OCI-LY3 (cell line): ENCODE measurements at regions not wholly inside any gene's neighbourhood (a gene's known extent, or its start where the extent isn't known, plus 50 kb on each side); places are given as distances from the start of the nearest gene placed in this dataset.

Source experiments
- H2AFZ ChIP-seq: fragments of 200-600, 300-600 bp; shearing (Covaris generic); 2 replicates; pipeline ENCODE4 v1.6.0; 2014; ENCODE audit warnings: antibody characterized with exemption, low read depth, low read length
- H3K27ac ChIP-seq: fragments of 200-600, 300-600 bp; sonication (generic); 2 replicates; pipeline ENCODE4 v1.5.1; 2014; ENCODE audit warnings: mild to moderate bottlenecking, low read length, moderate library complexity, mixed read lengths
- H3K27me3 ChIP-seq: fragments of 200-600, 300-600 bp; sonication (generic); 2 replicates; pipeline ENCODE4 v1.6.1; 2014; ENCODE audit warnings: low read depth, low read length, mixed read lengths
- H3K36me3 ChIP-seq: fragments of 200-600, 300-600 bp; sonication (generic); replicated peaks from 2 replicates; pipeline ENCODE3; 2014; ENCODE audit warnings: low read depth, low read length, mixed read lengths
- H3K4me1 ChIP-seq: fragments of 300-600, 200-600 bp; sonication (generic); 2 replicates; pipeline ENCODE4 v1.6.1; 2014; ENCODE audit warnings: low read length, mixed read lengths
- H3K4me2 ChIP-seq: fragments of 200-600, 300-600 bp; sonication (generic); 2 replicates; pipeline ENCODE4 v1.6.1; 2014; ENCODE audit warnings: low read length, mixed read lengths
- H3K4me3 ChIP-seq: fragments of 300-600, 200-600 bp; sonication (generic); 2 replicates; pipeline ENCODE4 v1.5.1; 2014; ENCODE audit warnings: antibody characterized with exemption, mild to moderate bottlenecking, low read length, moderate library complexity
- H3K79me2 ChIP-seq: fragments of 300-600, 200-600 bp; shearing (Covaris generic); 2 replicates; pipeline ENCODE4 v1.6.1; 2014; ENCODE audit warnings: mild to moderate bottlenecking, low read length, mixed read lengths
- H3K9ac ChIP-seq: fragments of 300-600, 200-600 bp; shearing (Covaris generic); 2 replicates; pipeline ENCODE4 v1.6.0; 2014; ENCODE audit warnings: mild to moderate bottlenecking, low read length, moderate library complexity
- H3K9me3 ChIP-seq: fragments of 200-600, 300-600 bp; shearing (Covaris generic); 2 replicates; pipeline ENCODE4 v1.6.1; 2014; ENCODE audit warnings: low read length, mixed read lengths; ENCODE audit not compliant: insufficient read depth
- H4K20me1 ChIP-seq: fragments of 200-600, 300-600 bp; sonication (generic); 2 replicates; pipeline ENCODE4 v1.6.1; 2016; ENCODE audit warnings: low read length, mixed read lengths; ENCODE audit not compliant: insufficient read depth
- EZH2phosphoT487 ChIP-seq: fragments of 200-600 bp; shearing (Covaris generic); IDR thresholded peaks from 2 replicates; pipeline ENCODE4 v1.6.1; 2018; ENCODE audit warnings: antibody characterized with exemption, mixed run types, low read depth
- TF ChIP-seq, protein P1 (sequence below): fragments of 200-600, 300-600 bp; sonication (generic); IDR thresholded peaks from 2 replicates; pipeline ENCODE4 v1.5.1; 2014; ENCODE audit warnings: antibody characterized with exemption, low read length, low read depth

DNA sequence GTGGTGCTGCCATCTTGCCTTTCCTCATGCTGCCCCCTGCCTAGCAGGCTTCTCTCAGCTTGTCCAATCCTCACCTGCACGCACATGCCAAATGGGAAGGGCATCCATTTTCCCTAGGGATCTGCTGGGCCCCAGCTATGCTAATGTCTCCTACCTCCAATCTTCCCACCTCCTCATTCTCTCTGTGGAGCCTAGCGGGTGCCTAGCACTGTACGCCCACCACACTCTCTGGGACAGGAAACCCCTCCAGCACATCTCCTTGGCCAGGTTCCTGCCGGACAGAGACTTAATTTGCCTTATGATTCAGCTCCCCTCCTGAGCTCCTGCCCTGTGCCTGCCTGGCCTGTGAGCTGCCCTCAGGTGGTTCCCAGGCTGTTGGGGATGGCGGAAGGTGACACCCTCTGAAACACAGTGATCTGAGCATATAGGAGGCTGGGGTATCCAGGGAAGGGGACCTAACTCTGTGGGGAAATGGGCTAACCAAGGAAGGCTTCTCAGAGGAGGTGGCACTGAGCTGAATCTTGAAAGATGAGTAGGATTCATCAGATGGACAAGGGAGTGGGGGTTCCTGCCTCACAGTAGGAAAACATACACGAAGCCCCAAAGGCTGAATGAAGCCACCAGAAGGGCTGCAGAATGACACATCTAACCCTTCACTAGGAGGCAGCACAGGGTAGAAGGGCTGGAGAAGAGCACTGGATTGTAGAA is 79.2 kb upstream of the WNT11 start:
- Histone ChIP-seq H3K4me3 (no peak overlapping the region), H3K9me3 (no peaks in the 10 kb centered on the region), H3K4me1 (peaks cover 13% of the 10 kb centered on the region), H3K9ac (no peak overlapping the region), H3K27ac (no peak overlapping the region), H3K79me2 (no peaks in the 10 kb centered on the region), H3K4me2 (no peak overlapping the region), H3K27me3 (peaks cover 24% of the 10 kb centered on the region), H2AFZ (no peak overlapping the region), H3K36me3 (no peaks in the 10 kb centered on the region), H4K20me1 (no peaks in the 10 kb centered on the region)
- TF ChIP-seq EZH2phosphoT487 = no peak
- TF ChIP-seq, protein P1, sequence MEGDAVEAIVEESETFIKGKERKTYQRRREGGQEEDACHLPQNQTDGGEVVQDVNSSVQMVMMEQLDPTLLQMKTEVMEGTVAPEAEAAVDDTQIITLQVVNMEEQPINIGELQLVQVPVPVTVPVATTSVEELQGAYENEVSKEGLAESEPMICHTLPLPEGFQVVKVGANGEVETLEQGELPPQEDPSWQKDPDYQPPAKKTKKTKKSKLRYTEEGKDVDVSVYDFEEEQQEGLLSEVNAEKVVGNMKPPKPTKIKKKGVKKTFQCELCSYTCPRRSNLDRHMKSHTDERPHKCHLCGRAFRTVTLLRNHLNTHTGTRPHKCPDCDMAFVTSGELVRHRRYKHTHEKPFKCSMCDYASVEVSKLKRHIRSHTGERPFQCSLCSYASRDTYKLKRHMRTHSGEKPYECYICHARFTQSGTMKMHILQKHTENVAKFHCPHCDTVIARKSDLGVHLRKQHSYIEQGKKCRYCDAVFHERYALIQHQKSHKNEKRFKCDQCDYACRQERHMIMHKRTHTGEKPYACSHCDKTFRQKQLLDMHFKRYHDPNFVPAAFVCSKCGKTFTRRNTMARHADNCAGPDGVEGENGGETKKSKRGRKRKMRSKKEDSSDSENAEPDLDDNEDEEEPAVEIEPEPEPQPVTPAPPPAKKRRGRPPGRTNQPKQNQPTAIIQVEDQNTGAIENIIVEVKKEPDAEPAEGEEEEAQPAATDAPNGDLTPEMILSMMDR = no peak

DNA sequence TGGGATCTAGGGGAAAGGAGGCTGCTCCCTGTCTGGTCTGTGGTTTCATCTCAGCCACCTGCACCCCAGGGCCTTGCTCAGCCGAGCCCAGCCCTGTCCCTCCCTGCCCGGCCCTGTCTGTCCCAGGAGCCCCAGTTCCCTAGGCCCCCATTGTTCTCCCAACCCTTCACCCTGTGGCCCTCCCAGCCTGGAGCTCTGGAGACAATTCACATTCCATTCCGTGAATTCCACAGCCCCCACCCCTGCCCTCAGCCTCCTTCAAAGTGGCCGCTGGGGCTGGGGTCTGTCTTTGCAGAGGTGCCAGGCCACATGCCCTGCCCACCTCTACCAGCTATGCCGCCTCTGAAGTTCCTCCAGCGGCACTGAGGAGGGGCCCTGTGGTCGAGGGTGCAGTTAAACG is 77.9 kb upstream of the WNT11 start:
- Histone ChIP-seq H4K20me1 (no peaks in the 10 kb centered on the region), H3K27me3 (peaks cover 24% of the 10 kb centered on the region), H3K79me2 (no peaks in the 10 kb centered on the region), H3K4me1 (peaks cover 13% of the 10 kb centered on the region), H2AFZ (no peak overlapping the region), H3K27ac (no peak overlapping the region), H3K4me2 (no peak overlapping the region), H3K9ac (no peak overlapping the region), H3K9me3 (no peaks in the 10 kb centered on the region), H3K4me3 (no peak overlapping the region), H3K36me3 (no peaks in the 10 kb centered on the region)
- TF ChIP-seq, protein P1 = no peak
- no peak for TF ChIP-seq EZH2phosphoT487

DNA sequence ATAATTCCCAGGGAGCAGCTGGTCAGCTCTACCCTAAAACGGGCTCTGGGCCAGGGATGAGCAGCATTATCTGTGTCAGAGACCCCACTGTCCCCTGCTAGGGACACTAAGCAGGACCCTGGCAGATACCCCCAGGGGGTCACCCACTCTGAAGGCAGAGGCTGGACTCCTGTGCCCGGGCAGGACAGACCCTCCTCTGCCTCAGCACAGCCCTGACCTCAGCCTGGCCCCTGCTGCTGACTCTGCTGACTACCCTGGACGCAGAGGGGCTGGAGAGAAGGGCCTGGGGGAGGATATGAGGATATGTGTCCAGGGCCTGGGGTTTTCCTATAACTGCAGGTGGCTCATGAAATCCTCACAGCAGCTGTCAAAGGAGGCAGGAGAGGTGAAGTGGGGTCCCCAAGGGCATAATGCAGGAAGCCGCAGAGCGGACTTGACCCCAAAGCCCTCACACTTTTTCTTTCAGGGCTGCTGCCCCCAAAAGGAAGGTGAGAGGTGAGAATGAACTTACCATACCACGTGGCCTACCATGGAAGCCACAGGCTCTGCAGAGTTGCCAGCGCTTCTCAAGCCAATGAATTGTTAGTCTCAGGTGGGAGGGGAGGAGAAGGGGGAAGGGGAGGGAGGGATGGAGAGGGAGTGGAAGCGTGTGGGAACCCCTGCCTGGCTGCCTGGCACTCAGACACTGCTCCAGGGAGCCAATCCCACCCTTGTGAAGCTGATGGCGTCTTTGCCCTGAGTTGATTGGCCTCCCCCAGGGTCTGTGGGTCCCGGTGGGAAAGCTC is 76.7 kb upstream of the WNT11 start:
- H3K4me2 ChIP-seq = no peak overlapping the region
- H3K9ac ChIP-seq = no peak overlapping the region
- TF ChIP-seq EZH2phosphoT487 = no peak
- TF ChIP-seq, protein P1 = no peak
- H3K4me3 ChIP-seq = no peak overlapping the region
- H3K36me3 ChIP-seq = no peaks in the 10 kb centered on the region
- H3K27me3 ChIP-seq = peaks cover 17% of the 10 kb centered on the region
- no peaks in the 10 kb centered on the region for H3K9me3 ChIP-seq
- no peak overlapping the region for H2AFZ ChIP-seq
- H3K4me1 ChIP-seq = peaks cover 4% of the 10 kb centered on the region
- no peaks in the 10 kb centered on the region for H3K79me2 ChIP-seq
- H3K27ac ChIP-seq = no peak overlapping the region
- H4K20me1 ChIP-seq = no peaks in the 10 kb centered on the region

DNA sequence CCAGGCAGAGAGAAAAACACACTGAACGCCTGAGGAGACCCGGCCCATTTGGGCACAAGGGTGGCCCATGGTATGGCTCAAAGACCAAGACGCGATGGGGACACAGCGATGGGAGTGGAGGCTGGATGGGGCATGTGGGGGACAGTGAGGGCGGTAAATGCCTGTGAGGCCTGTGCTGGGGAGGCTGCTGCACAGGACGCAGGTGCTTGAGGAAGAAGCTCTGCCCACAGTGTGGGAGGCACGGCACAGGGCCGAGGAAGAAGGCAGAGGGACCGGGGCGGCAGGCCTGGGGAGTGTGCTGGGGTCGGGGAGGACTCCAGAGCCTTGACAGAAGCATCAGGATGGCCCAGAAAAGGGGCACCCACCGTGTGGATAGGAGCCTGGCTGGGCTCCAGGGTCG is 75.9 kb upstream of the WNT11 start:
- H3K9me3 ChIP-seq = no peaks in the 10 kb centered on the region
- no peak overlapping the region for H3K4me2 ChIP-seq
- no peaks in the 10 kb centered on the region for H3K36me3 ChIP-seq
- no peaks in the 10 kb centered on the region for H4K20me1 ChIP-seq
- no peaks in the 10 kb centered on the region for H3K79me2 ChIP-seq
- no peak overlapping the region for H3K27ac ChIP-seq
- TF ChIP-seq EZH2phosphoT487 = no peak
- TF ChIP-seq, protein P1 = no peak
- H3K4me1 ChIP-seq = no peaks in the 10 kb centered on the region
- no peak overlapping the region for H3K4me3 ChIP-seq
- no peak overlapping the region for H3K9ac ChIP-seq
- H2AFZ ChIP-seq = no peak overlapping the region
- peaks cover 15% of the 10 kb centered on the region for H3K27me3 ChIP-seq
